ENCODE measurements at regions not wholly inside any gene's neighbourhood (a gene's known extent, or its start where the extent isn't known, plus 50 kb on each side); places are given as distances from the start of the nearest gene placed in this dataset.
"Not testable (repeated sequence)": the region's sequence is repeated elsewhere in the genome, so short reads cannot be mapped to it uniquely, and the experiment has no call there.

GRCh38 chr11:81192516-81192915 is 1541.1 kb downstream of the FAM181B start:
- in situ Hi-C loops (cut with HindIII; ENCODE audit: low sequenced_read_pairs) = no loop called here

GRCh38 chr11:81190546-81190945 is 1543.1 kb downstream of the FAM181B start:
- H3K4me3 ChIP-seq (ENCODE audit: low read depth, low read length) = no peak overlapping the region
- no peak for DNase-seq (ENCODE audit: low read depth, low spot score)
- TF ChIP-seq CTCF (IDR thresholded peaks at IDR 0.05; ENCODE audit: low read depth, low read length) = no peak
- in situ Hi-C loops (cut with HindIII; ENCODE audit: low sequenced_read_pairs) = no loop called here

More at GRCh38 chr11:81192516-81192915, 1541.1 kb downstream of the FAM181B start:
- no peak for DNase-seq (ENCODE audit: low read depth, low spot score)
- no peak for TF ChIP-seq CTCF (IDR thresholded peaks at IDR 0.05; ENCODE audit: low read depth, low read length)
- H3K4me3 ChIP-seq (ENCODE audit: low read depth, low read length) = no peak overlapping the region

GRCh38 chr11:81187033-81187432 is 1546.6 kb downstream of the FAM181B start:
- H3K4me3 ChIP-seq (ENCODE audit: low read depth, low read length); in situ Hi-C loops (cut with HindIII; ENCODE audit: low sequenced_read_pairs); DNase-seq (ENCODE audit: low read depth, low spot score): not testable (repeated sequence)

GRCh38 chr11:81174646-81175330 is 1558.9 kb downstream of the FAM181B start:
- no peak overlapping the region for H3K4me3 ChIP-seq (ENCODE audit: low read depth, low read length)
- TF ChIP-seq CTCF (IDR thresholded peaks at IDR 0.05; ENCODE audit: low read depth, low read length) = no peak
- in situ Hi-C loops (cut with HindIII; ENCODE audit: low sequenced_read_pairs) = no loop called here
- DNase-seq (ENCODE audit: low read depth, low spot score) = no peak

GRCh38 chr11:81165164-81165563 is 1568.5 kb downstream of the FAM181B start:
- no peak overlapping the region for H3K4me3 ChIP-seq (ENCODE audit: low read depth, low read length)
- in situ Hi-C loops (cut with HindIII; ENCODE audit: low sequenced_read_pairs) = no loop called here
- DNase-seq (ENCODE audit: low read depth, low spot score) = no peak
- TF ChIP-seq CTCF (IDR thresholded peaks at IDR 0.05; ENCODE audit: low read depth, low read length) = no peak

GRCh38 chr11:81159900-81160299 is 1573.8 kb downstream of the FAM181B start:
- no peak for TF ChIP-seq CTCF (IDR thresholded peaks at IDR 0.05; ENCODE audit: low read depth, low read length)
- H3K4me3 ChIP-seq (ENCODE audit: low read depth, low read length) = no peak overlapping the region
- in situ Hi-C loops (cut with HindIII; ENCODE audit: low sequenced_read_pairs) = no loop called here
- DNase-seq (ENCODE audit: low read depth, low spot score) = no peak

- H3K4me3 ChIP-seq (ENCODE audit: low read depth, low read length) = no peak overlapping the region
- TF ChIP-seq CTCF (IDR thresholded peaks at IDR 0.05; ENCODE audit: low read depth, low read length) = no peak
- in situ Hi-C loops (cut with HindIII; ENCODE audit: low sequenced_read_pairs) = no loop called here
- no peak for DNase-seq (ENCODE audit: low read depth, low spot score)
Measured at GRCh38 chr11:81135570-81135969, 1598.1 kb downstream of the FAM181B start.
